PC-9 (cell line): ENCODE measurements at regions not wholly inside any gene's neighbourhood (a gene's known extent, or its start where the extent isn't known, plus 50 kb on each side); places are given as distances from the start of the nearest gene placed in this dataset.

Experiments used
- BruUV-seq: library from RNA; stranded (reverse); fragments of 400-500 nt; replicated peaks from 2 replicates; lab custom pipeline; 2021; lab: Mats Ljungman, UMichigan
- CTCF ChIA-PET: fragments of 300-600 bp; sonication (Branson Sonifier 250); formaldehyde crosslinking; loops from one replicate; lab custom pipeline; 2022; ENCODE audit warnings: antibody characterized with exemption; lab: Charles Lee
- POLR2A ChIA-PET: fragments of 300-600 bp; sonication (Branson Sonifier 250); formaldehyde crosslinking; loops from one replicate; lab custom pipeline; 2022; ENCODE audit warnings: antibody characterized with exemption; ENCODE audit not compliant: unreplicated experiment; lab: Charles Lee
- DNase-seq, 2 experiments: peaks; one replicate each; pipeline versions ENCODE4 v3.0.0 to v3.0.0-alpha.2; 2015 to 2022; ENCODE audit warnings: mixed read lengths in 1 of 2
- H2AFZ ChIP-seq: fragments of 200-600 bp; sonication (generic); 2 replicates; pipeline ENCODE4 v1.8.1; 2017; ENCODE audit warnings: antibody characterized with exemption
- H3F3A ChIP-seq: fragments of 200-600 bp; sonication (generic); 2 replicates; pipeline ENCODE4 v1.8.1; 2017; ENCODE audit warnings: antibody characterized with exemption, mild to moderate bottlenecking, low read depth; ENCODE audit not compliant: insufficient read depth
- H3K27ac ChIP-seq: fragments of 200-600 bp; sonication (generic); 2 replicates; pipeline ENCODE4 v1.6.1; 2016; ENCODE audit warnings: mixed run types
- H3K27me3 ChIP-seq: fragments of 200-600 bp; sonication (generic); 2 replicates; pipeline ENCODE4 v1.6.1; 2016; ENCODE audit warnings: low read depth, mixed run types; ENCODE audit not compliant: insufficient read depth
- H3K36me3 ChIP-seq: fragments of 200-600 bp; sonication (generic); 2 replicates; pipeline ENCODE4 v1.6.1; 2016; ENCODE audit warnings: low read depth, mixed run types
- H3K4me1 ChIP-seq: fragments of 200-600 bp; sonication (generic); replicated peaks from 2 replicates; pipeline ENCODE4 v1.6.1; 2016; ENCODE audit warnings: mixed run types; ENCODE audit not compliant: insufficient read depth
- H3K4me2 ChIP-seq: fragments of 200-600 bp; sonication (generic); 2 replicates; pipeline ENCODE4 v1.6.1; 2017; ENCODE audit warnings: mixed run types
- H3K4me3 ChIP-seq: fragments of 200-600 bp; sonication (generic); 2 replicates; pipeline ENCODE4 v1.6.1; 2016; ENCODE audit warnings: mixed run types
- H3K79me2 ChIP-seq: fragments of 200-600 bp; sonication (generic); 2 replicates; pipeline ENCODE4 v1.6.1; 2017; ENCODE audit warnings: low read depth, mixed run types
- H3K9me2 ChIP-seq: fragments of 200-600 bp; sonication (generic); 2 replicates; pipeline ENCODE4 v1.8.1; 2017; ENCODE audit warnings: mild to moderate bottlenecking; ENCODE audit not compliant: insufficient read depth
- H3K9me3 ChIP-seq: fragments of 200-600 bp; sonication (generic); 2 replicates; pipeline ENCODE4 v1.8.1; 2016; ENCODE audit warnings: low read depth; ENCODE audit not compliant: insufficient read depth
- H4K20me1 ChIP-seq: fragments of 200-600 bp; sonication (generic); 2 replicates; pipeline ENCODE4 v1.8.1; 2017; ENCODE audit not compliant: insufficient read depth
- EZH2 ChIP-seq: fragments of 200-600 bp; sonication (generic); IDR thresholded peaks from 2 replicates; pipeline ENCODE4 v1.8.0; 2017; ENCODE audit warnings: antibody characterized with exemption, low read depth
- intact Hi-C: fragments of 100-400 bp; cut with micrococcal nuclease; formaldehyde crosslinking; loops from one replicate; pipeline ENCODE4 v1.10.0; 2022; ENCODE audit not compliant: unreplicated experiment
- TF ChIP-seq, protein P1 (sequence below): fragments of 200-600 bp; sonication (generic); conservative IDR thresholded peaks from 2 replicates; pipeline ENCODE4 v1.6.1; 2017; ENCODE audit warnings: mixed run types, antibody characterized with exemption, mild to moderate bottlenecking, moderate library complexity

DNA sequence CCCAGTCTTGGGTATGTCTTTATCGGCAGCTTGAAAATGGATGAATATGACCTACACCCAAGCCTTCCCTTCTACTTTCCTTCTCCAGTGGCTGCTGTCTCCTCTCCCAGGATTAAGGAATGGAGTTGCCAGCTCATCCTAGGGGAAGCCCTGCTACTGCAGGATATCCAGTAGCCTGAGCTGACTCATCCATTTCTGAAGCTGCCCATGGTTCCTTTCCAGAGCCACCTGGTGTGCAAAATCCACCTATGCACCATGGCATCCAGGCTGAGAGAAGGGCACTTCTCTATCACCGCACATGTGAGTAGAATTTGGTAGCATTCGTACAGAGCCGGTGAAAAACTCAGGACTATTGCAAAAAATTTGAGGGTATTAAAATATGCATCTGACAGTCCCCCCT lies 290.8 kb downstream of the YTHDC2 start:
- no peak for TF ChIP-seq EZH2
- TF ChIP-seq, protein P1, sequence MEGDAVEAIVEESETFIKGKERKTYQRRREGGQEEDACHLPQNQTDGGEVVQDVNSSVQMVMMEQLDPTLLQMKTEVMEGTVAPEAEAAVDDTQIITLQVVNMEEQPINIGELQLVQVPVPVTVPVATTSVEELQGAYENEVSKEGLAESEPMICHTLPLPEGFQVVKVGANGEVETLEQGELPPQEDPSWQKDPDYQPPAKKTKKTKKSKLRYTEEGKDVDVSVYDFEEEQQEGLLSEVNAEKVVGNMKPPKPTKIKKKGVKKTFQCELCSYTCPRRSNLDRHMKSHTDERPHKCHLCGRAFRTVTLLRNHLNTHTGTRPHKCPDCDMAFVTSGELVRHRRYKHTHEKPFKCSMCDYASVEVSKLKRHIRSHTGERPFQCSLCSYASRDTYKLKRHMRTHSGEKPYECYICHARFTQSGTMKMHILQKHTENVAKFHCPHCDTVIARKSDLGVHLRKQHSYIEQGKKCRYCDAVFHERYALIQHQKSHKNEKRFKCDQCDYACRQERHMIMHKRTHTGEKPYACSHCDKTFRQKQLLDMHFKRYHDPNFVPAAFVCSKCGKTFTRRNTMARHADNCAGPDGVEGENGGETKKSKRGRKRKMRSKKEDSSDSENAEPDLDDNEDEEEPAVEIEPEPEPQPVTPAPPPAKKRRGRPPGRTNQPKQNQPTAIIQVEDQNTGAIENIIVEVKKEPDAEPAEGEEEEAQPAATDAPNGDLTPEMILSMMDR = no peak
- Histone ChIP-seq H4K20me1 (no peaks in the 10 kb centered on the region), H3K79me2 (no peaks in the 10 kb centered on the region), H3K4me2 (no peak overlapping the region), H3K9me3 (no peaks in the 10 kb centered on the region), H3K9me2 (no peaks in the 10 kb centered on the region), H3K4me3 (no peak overlapping the region), H3K27ac (no peak overlapping the region), H3K27me3 (0 out of 2 replicates have a peak, but pooled peaks cover 3% of the 10 kb centered on the region), H3K36me3 (no peaks in the 10 kb centered on the region), H3K4me1 (no peaks in the 10 kb centered on the region), H3F3A (no peaks in the 10 kb centered on the region), H2AFZ (no peak overlapping the region)
- no peak for DNase-seq
- ChIA-PET CTCF (no interaction called here), POLR2A (no interaction called here)
- intact Hi-C loops = no loop called here
- BruUV-seq = no TSS peak

DNA sequence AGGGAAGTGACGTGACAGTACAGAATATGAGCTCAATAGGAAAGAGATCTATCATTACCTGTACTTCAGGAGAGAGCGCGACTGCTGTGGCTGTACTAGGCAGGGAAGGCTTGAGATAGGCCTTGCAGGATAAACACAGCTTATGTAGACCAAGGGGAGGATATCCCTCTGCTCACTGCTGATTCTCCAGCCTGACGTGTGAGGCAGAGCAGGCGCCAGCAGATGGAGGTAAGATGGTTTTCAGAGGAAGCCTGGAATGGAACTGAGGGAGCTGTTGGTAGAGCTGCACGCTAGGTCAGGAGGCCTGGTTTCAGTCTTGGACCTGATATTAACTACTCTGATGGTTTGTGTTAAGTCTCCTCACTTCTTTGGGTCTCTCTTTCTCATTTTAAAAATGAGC lies 291.4 kb downstream of the YTHDC2 start:
- Histone ChIP-seq H3F3A (no peaks in the 10 kb centered on the region), H3K4me1 (no peaks in the 10 kb centered on the region), H3K4me3 (no peak overlapping the region), H2AFZ (no peak overlapping the region), H3K27me3 (0 out of 2 replicates have a peak, but pooled peaks cover 3% of the 10 kb centered on the region), H3K9me3 (no peaks in the 10 kb centered on the region), H3K79me2 (no peaks in the 10 kb centered on the region), H3K27ac (no peak overlapping the region), H3K36me3 (no peaks in the 10 kb centered on the region), H3K9me2 (no peaks in the 10 kb centered on the region), H3K4me2 (no peak overlapping the region), H4K20me1 (no peaks in the 10 kb centered on the region)
- intact Hi-C loops = no loop called here
- TF ChIP-seq, protein P1 = no peak
- no peak for TF ChIP-seq EZH2
- CTCF ChIA-PET = no interaction called here
- POLR2A ChIA-PET = no interaction called here
- no peak for DNase-seq
- BruUV-seq = no TSS peak

DNA sequence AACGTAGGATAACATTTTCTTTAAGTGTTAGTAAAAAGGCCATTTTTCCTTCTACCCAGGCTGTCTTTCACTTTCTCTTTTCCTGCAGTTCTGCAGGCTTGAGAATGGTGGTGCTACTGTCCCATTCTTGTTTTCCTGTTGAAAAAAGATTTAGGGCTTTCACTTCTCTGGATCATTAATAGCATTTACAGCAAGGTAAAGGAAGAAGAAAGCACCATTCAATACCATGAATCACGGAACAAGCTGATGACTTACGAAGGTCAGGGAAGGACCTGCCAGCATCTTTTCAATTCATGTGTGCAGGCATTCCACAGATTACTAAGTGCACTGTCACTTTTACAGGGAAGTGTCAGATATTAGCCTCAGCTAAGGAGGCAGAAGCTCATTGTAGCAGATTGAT lies 292.8 kb downstream of the YTHDC2 start:
- no TSS peak for BruUV-seq
- 0 out of 2 replicates have a peak overlapping the region, but pooled peaks have one; percentile 52 for H2AFZ ChIP-seq

More for the DNA sequence above, 292.8 kb downstream of the YTHDC2 start:
- CTCF ChIA-PET = no interaction called here
- POLR2A ChIA-PET = no interaction called here
- Histone ChIP-seq H3K27ac (no peak overlapping the region), H3K9me2 (no peaks in the 10 kb centered on the region), H3K4me1 (no peaks in the 10 kb centered on the region), H3K36me3 (no peaks in the 10 kb centered on the region), H3K4me2 (no peak overlapping the region), H3F3A (no peaks in the 10 kb centered on the region), H3K27me3 (0 out of 2 replicates have a peak, but pooled peaks cover 3% of the 10 kb centered on the region), H3K9me3 (no peaks in the 10 kb centered on the region), H4K20me1 (no peaks in the 10 kb centered on the region), H3K4me3 (no peak overlapping the region), H3K79me2 (no peaks in the 10 kb centered on the region)
- no peak for DNase-seq
- intact Hi-C loops = no loop called here
- TF ChIP-seq, protein P1 = peak; percentile 30; the same call in 1 of the 2 replicates
- no peak for TF ChIP-seq EZH2
